Stimulated activated CD4-positive, alpha-beta T cell treated with anti-CD3 and anti-CD28 coated beads, TNF-alpha, amount 100 ng/mL, for 1 hour (primary cell): ENCODE measurements at regions not wholly inside any gene's neighbourhood (a gene's known extent, or its start where the extent isn't known, plus 50 kb on each side); places are given as distances from the start of the nearest gene placed in this dataset.
A peak's percentile ranks its signal among the peaks of the same experiment; 100 is the strongest.
"Not testable (repeated sequence)": the region's sequence is repeated elsewhere in the genome, so short reads cannot be mapped to it uniquely, and the experiment has no call there.

Experiments
- DNase-seq, 3 donors: peaks; one replicate each; pipeline ENCODE4 v3.0.0-alpha.2; 2020; ENCODE audit warnings: low read depth in 3 of 3, low spot score in 1 of 3

DNA sequence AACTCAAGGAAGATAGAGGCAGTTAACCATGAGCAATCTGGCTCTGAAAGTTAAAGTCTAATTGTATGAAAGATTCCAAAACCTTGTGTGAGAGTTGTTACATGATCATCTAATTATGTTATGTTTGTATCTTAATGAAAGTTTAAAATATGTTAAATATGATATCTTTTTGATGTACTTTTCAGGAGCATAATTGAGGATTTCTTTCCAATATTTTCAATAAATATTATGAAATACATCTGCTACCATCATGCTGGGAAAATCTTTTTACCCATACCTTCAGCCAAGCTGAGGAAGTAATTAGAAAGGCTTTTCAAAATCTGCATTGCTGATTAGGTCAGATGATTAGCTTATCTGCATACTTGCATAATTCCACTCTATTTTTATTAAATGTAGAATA is 318.4 kb downstream of the KLF12 start:
- DNase-seq: no peak

DNA sequence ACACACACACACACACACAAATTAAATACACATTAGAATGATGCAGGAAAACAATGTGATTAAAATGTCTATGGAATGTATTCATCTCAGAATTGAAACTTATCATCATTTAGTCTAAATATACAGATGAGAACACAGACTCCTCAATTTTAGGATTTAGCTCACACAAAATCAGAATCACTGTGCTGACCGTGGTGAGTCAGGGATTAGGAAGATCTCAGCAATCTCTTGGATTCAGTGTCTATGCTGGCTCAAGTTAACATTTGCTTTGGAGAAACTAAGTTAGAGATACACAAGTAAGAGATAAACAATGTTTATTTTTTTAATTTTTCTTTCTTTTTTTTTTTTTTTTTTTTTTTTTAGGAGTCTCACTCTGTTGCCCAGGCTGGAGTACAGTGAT is 323.6 kb downstream of the KLF12 start:
- DNase-seq: no peak

DNA sequence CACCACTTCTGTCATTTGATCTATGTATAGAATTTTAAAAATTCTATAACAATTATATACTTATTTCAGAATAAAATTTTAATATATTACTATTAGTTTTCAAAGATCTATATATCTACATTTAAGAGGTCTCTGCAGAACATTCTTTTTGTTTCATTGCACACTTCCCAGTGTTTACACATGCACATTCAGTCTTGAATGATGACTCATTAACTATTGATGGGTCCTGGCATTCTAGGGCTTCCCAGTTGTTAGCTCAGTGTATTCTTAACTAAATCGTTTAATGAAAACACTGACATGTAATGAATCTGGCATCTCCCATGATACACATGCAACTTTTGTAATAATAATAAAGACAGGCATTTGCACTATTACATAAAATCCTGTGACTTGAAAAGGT is 324.6 kb downstream of the KLF12 start:
- no peak for DNase-seq

DNA sequence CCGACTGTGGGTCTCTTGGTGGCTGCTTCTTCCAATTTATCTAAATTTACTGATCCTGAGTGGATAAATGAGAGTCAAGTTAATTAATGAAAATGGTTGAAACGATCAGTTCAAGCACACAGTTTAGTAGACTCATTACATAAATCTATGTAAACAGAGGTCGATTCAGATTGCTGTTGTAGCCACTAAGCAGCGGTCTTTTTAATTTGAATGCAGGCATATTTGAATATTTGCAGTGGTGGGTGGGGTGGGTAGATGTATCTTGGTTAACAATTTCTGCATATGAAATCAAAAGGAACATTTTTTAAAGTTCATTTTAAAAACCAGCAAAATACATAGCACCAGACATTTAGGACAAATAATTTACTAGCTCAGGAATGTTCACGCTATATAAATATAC is 325.9 kb downstream of the KLF12 start:
- no peak for DNase-seq

DNA sequence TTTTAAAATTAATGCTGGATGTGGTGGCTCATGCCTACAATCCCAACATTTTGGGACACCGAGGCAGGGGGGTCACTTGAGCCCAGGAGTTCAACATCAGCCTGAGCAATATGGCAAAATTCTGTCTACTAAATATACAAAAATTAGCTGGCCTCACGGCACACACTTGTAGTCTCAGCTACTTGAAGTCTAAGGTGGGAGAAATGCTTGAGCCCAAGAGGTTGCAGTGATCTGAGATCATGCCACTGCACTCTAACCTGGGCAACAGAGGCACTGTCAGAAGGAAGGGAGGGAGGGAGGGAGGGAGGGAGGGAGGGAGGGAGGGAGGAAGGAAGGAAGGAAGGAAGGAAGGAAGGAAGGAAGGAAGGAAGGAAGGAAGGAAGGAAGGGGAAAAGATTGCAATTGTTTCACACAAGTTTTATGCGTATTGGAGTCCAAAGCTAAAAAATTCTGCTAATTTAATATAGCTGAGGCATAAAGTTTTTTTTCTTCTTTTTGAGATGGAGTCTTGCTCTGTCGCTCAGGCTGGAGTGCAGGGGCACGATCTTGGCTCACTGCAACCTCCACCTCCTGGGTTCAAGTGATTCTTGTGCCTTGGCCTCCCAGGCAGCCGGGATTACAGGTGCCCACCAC is 328.8 kb downstream of the KLF12 start:
- not testable (repeated sequence) for DNase-seq

DNA sequence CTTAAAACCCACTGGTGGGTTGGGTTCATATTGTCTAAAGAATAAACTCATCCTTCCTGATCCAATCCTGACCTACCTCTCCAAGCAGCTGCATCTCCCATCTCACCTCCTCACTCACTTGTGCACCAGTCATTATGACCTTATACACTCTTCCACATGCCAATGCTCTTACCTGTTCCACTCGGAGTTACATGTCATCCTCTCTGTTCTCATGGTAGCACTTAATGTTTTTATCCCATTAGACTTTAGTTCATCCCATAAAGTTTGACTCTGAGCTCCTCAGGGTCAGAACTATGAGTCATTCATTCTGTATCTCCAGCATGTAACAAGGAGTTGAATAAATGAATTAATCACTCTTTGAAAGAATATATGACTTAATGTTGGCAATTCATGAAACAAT is 330.2 kb downstream of the KLF12 start:
- DNase-seq: no peak

DNA sequence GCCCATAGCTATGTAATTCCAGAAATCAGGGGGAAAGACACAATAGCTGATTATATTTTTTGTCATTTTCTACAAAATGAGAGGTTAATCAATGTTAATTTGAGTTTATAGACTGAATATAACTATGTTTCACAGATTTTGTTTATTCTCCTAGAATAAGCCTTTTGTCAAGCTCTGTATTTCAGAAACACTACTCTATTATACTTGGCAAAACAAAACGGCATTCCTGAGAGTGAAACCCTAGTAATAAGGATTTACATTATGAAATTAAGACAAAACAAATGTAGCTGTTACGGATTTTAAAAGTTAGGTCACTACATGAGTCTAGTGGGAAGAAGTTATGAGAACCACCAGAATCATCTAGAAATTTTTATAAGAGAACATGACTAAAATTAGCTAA is 334.2 kb downstream of the KLF12 start:
- no peak for DNase-seq

DNA sequence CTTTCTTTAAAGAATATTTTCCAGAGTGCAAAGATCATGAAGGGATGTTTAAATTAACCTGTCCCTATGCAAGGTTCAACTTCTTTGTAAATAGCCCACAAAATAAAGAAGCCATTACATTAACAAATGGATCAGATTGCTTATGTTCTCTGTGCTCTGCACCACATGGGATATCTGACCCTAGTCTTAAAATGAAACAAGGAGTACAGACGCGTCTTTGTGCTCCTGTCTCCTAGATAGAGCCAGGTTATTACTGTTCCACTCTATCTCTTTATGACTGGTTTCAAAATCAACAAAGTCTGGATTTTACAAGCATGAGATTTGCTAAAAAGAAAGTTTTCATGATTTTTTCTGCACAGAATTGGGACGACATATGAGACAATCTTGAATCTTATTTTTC is 339.4 kb downstream of the KLF12 start:
- no peak for DNase-seq

DNA sequence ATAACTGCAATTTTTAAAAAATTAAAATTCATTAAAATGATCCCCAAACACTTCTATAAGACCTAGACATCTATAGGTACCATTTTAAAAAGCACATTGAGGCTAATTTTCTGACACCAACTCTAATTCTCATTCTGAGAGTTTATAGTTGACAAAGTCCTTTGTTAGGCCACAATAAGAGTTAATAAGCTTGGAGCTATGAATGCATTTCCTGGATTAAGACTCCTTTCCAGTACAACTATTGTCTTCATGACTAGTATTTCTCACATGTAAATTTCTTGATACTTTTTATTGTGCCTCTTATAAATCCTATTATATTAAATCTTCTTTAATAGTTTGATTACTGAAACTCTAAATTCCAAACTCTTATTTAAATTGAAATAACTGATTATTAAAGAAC is 340.8 kb downstream of the KLF12 start:
- DNase-seq: no peak

DNA sequence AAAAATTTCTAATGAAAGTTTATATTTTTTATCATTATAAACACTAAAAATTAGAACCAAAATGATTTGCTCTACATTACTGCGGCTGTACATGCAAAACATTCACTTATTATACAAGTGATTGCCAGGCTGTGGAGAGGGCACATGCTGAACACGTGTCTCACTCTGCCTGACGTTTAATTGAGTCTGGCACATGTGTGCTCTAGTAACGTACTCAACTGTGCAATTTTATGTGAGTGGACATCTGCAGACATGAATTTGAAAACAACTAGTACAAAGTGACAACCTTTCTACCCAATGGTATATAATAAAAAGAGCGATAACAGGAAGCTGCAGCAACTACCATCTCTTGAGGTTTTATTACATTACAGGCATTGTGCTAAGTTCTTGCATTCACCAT is 341.4 kb downstream of the KLF12 start:
- DNase-seq: no peak

DNA sequence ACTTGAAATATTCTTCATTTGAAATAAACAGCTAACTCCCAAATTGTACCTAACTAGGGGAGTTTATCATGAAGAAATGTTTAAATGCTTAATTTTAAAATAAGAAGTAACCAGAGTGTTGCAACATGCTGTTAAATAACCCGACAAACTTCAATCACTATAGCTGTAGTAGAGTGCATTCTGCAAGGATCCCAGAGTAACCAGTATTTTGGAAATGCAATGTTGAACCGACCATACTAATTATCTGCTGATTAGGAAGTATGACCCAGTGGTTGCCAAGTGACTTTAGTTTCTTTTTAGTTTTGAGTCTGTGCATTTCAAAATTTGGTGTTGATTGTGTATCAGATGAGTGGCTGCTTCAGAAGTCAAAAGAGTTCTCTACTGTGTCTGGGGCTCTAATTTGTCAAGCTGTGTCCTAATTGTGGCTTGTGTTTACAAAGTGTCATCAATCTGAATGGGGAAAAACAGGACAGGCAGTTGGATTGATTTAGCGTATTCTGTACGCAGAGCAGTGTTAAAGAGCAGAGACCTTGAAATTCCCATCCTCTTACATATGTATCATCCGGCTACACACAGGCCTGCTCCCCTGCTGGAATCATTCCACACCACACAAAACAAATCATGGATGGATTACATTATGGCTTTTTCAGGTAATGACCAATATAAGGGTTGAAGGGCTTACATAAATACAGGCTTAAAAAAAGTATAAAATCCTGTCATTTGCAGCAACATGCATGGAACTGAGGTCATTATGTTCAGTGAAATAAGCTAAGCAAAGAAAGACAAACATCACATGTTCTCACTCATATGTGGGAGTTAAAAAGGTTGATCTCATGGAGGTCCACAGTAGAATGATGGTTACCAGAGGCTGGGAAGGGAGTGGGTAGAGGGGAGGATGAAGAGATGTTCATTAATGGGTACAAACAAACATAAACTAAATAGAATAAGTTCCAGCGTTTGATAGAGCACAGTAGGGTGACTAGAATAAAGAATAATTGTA is 351.5 kb downstream of the KLF12 start:
- DNase-seq: no peak

DNA sequence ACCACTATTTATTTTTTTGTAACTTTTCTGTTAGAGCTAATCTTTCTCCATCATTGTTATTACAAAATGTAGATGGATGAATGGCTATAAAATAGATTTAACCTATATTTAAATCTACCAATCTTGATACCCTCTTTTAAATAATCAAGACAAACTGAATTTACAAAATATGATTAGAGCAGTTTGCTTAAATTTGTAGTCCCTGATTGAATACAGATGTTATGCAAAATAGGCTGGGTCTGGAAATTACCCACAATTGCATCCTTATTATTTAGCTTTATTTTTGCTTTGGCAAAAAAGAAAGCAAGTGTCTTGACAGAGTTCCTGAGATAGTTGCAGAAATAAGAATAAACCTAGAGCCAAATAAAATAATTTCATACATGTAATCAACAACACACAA is 352.8 kb downstream of the KLF12 start:
- no peak for DNase-seq

DNA sequence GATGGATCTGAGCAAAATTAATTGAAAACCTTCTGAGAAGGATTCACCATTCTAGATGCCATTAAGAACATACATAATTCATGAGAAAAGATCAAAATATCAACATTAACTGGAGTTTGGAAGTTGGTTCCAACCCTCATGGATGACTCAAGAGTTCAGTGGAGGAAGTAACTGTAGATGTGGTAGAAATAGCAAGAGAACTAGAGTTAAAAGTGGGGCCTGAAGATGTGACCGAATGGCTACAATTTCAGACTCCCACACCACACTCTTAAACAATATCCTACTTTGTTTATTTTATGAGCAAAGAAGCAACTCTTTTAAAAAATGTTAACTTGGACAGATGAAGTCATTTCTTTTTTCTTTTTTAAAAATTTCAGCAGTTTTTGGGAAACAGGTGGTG is 354.3 kb downstream of the KLF12 start:
- DNase-seq: no peak

DNA sequence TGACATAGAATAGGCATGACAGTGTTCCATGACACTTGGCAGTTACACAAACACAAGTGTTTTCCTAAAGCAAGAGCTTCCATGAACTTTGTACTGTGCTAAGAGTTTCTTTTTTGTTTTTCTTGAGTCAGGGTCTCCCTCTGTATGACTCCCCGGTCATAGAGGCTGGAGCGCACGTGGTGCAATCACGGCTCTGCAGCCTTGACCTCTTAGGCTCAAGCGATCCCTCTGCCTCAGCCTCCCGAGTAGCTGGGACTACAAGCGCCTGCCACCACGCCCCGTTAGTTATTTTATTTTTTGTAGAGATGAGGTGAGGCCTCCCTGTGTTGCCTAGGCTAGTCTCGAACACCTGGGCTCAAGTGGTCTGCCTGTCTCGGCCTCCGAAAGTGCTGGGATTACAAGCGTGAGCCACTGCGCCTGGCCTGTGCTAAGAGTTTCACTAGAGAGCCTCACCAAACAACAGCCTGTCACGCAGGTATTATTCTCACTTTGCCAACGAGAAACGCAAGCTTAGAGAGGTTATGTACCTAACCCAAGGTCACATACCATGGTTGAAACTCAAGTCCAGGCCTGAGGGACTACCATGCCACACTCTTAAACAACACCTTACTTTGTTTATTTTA is 355.9 kb downstream of the KLF12 start:
- no peak for DNase-seq

DNA sequence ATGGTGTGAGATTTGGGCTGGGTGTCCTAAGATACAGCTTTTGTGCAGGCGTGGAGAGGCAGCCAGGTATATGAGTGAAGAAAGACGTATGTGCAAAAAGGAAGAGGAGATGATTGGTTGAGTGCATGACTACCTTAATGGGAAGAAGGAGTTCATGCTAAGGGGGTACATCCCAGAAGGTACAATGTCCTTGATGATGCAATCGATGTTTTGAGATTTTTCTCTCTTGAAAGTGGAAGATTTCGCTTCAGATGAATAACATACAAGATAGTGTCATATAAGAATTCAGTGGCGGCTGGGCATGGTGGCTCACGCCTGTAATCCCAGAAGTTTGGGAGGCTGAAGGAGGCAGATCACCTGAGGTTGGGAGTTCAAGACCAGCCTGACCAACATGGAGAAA is 357.1 kb downstream of the KLF12 start:
- no peak for DNase-seq

DNA sequence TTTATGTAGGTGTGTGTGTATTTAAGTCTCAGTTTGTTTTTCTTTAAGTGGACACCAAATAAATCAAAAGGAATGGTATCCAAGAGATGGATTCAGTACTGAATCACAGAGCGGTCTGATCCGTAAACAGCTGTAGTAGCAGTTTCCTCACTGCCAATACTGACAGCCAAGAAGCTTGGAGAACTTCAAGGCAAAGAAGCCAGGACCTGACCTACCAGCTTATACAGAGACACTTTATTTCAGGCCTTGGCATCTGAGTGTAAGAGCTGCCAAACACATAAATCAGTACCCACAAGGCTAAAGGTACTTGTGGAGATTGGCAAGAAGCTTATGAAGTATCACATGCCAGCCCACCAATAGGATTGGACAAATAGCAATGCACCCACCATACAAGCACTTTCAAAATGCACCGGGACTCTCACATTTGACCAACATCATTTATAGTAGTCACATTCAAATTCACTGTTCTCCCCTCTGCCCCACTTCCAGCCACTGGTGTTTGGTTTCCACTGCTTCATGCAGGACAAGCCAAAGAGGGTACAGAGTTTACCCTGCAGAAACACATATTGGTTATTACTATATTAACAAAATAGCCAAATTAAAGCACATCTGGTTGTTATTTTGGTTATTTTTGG is 357.9 kb downstream of the KLF12 start:
- DNase-seq: no peak

DNA sequence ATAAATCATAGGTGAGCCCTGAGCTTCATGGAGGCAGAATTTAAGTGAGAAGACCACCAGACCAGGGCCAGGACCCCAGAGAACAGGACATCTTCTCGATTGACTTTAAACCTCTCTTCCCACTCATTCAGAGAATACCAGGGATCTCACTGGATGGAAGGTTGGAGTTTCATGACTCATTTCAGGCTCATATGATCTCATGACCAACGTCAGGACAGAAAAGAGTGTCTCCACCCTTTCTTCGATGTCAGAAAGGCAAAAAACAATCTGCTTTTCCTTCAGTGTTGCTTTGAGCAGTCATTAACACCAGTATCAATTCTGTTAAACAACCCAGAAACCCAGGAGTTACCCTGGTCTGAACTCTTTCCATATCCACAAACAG is 361.0 kb downstream of the KLF12 start:
- no peak for DNase-seq

DNA sequence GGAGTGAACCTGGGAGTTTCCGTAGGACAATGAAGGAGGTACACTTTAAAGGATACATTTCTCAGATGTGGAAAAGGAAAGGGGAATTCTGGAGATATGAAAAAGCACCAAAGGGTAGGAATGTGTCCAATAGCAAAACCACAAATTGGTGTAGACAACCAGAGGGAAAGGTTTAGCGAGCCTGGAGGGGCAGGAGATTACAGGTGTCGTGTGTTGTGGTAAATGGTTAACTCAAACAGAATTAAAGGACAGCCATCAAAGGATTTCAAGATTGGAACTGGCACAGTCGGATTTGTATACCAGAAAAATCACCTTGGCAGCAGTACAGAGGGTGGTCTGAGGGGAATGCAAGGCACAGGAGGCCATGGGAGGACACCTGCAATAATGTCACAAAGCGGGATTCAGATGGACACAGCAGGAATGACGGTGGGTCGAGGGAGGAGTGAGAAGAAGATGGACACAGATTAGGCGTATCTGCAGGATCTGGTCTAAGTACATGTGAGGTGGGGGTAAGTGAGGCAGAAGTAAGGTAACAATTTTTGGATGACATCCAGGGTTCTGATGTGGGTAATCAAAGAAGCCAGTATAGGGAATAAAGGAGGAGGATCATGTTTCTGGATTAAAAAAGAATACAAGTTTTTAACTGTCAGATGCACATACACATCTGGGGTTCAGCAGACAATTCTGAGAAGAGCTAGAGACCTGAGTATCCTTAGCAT is 361.6 kb downstream of the KLF12 start:
- DNase-seq: no peak

DNA sequence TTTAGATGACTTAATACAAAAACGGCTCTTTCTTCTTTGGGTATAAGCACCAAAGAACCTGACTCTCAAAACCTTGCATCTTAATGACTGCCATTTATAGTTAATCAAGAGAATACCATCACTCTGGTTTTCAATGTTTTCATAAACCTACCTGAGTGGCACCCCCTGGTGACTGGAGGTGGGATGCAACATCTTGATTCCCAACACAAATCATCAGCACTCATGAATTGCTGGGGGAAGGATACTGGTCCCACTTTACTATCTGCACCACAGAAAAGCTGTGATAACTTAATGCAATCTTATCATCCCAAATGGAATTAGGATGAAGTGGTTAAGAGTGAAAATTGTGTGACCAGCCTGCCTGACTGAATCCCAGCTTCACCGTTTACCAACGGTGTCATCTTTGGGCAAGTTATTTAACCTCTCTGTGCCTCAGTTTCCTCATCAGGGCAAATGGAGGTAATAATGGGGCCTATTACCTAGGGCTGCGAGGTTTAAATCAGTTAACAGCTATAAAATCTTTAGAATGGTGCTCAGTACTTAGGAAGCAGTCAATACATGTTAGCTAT is 366.4 kb downstream of the KLF12 start:
- peak in 1 of 3 donors; percentile 12 for DNase-seq

DNA sequence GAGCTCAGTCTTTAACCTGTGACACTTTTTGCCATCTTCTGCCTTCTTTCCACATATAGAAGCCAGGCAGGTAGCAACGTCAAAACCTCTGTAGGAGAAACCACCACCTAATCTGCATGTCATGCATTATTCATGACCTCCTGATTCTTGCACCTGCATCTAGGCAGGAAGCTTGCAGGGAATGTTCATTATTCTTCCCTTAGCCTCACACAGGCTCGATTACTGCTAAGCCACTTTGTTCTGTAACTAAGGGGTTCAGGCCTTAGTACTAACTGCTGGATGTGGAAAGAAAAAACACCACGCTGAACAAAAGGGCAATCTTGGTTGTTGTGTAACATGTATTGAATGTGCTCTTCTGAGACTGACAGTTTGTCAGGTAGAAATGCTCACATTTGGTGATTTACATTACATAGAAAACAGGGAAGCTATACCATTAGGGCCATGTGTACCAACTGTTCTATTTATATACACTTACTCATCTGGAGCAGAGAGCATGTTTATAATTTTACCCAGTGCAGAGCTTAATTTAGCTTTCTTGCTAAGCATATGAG is 366.9 kb downstream of the KLF12 start:
- no peak for DNase-seq
